Body of pancreas (tissue), 4 donors: ENCODE measurements at regions not wholly inside any gene's neighbourhood (a gene's known extent, or its start where the extent isn't known, plus 50 kb on each side); places are given as distances from the start of the nearest gene placed in this dataset.

Experiments used
- ATAC-seq: fragments of 150-250 bp; one replicate; pipeline ENCODE4 v1.9.1; 2016
- DNase-seq, 4 donors: peaks; one replicate each; pipeline ENCODE4 v3.0.0-alpha.2; 2019
- H3K27ac ChIP-seq, 4 donors: fragments of 200-600 bp; sonication (generic); 1 replicate in 3 of 4; 2 replicates in 1 of 4; pipeline versions ENCODE4 v1.5.1 to v1.6.1; 2016 to 2019; ENCODE audit warnings: mild to moderate bottlenecking in 1 of 4, mixed read lengths in 1 of 4, moderate library complexity in 1 of 4
- H3K27me3 ChIP-seq, 2 donors: fragments of 200-600 bp; sonication (generic); one replicate each; pipeline ENCODE4 v1.6.0; 2016; ENCODE audit warnings: mild to moderate bottlenecking in 1 of 2
- H3K36me3 ChIP-seq, 2 donors: fragments of 200-600 bp; sonication (generic); replicated peaks in 1 of 2; 2 replicates each; pipeline ENCODE4 v1.5.1; 2016; ENCODE audit warnings: low read depth in 2 of 2; ENCODE audit not compliant: insufficient read depth in 1 of 2
- H3K4me1 ChIP-seq: fragments of 200-600 bp; sonication (generic); one replicate; pipeline ENCODE4 v1.6.0; 2016
- H3K4me3 ChIP-seq, 2 donors: fragments of 200-600 bp; sonication (generic); 1 replicate in 1 of 2; 2 replicates in 1 of 2; pipeline ENCODE4 v1.5.1; 2016 to 2019
- H3K9me3 ChIP-seq, 3 donors: fragments of 200-600 bp; sonication (generic); 1 replicate in 2 of 3; 2 replicates in 1 of 3; pipeline ENCODE4 v1.5.1; 2016
- POLR2A ChIP-seq, 3 donors: fragments of 450-650 bp; IDR thresholded peaks; one replicate each; pipeline ENCODE4 v1.6.1; 2016; ENCODE audit warnings: antibody characterized with exemption in 3 of 3, mild to moderate bottlenecking in 2 of 3
- WGBS, 2 donors: methylation state at CpG; one replicate each; pipeline ENCODE4 v1.1.5; 2017; 5-methylcytosine and 5-hydroxymethylcytosine counted together
- intact Hi-C: fragments of 100-400 bp; cut with DNase I; formaldehyde crosslinking; loops from one replicate; pipeline ENCODE4 v1.15.1; 2023
- TF ChIP-seq, protein P1 (sequence below), 7 experiments: fragments of 450-650 bp in 4 of 7; fragments of 200-600 bp in 3 of 7; sonication (generic) in 3 of 7; IDR thresholded peaks; one replicate each; pipeline ENCODE4 v1.5.1; 2016 to 2019; ENCODE audit warnings: antibody characterized with exemption in 7 of 7

- no peak for DNase-seq
- no peaks in the 10 kb centered on the region for H3K27me3 ChIP-seq
Observed at GRCh38 chr5:5609935-5610334, 187.5 kb downstream of the ICE1 start.

GRCh38 chr5:5605170-5605764 is 182.8 kb downstream of the ICE1 start:
- 62 to 67% methylated on average over 14 to 15 of the region's 15 CpGs for WGBS, 2 donors
- ATAC-seq (no peak), DNase-seq (no peak)
- intact Hi-C loops = no loop called here
- Histone ChIP-seq H3K36me3 (no peaks in the 10 kb centered on the region), H3K27ac (no peak overlapping the region), H3K9me3 (no peaks in the 10 kb centered on the region), H3K27me3 (no peaks in the 10 kb centered on the region), H3K4me1 (no peaks in the 10 kb centered on the region), H3K4me3 (no peak overlapping the region)
- no peak for TF ChIP-seq POLR2A (IDR thresholded peaks at IDR 0.05)
- TF ChIP-seq, protein P1, sequence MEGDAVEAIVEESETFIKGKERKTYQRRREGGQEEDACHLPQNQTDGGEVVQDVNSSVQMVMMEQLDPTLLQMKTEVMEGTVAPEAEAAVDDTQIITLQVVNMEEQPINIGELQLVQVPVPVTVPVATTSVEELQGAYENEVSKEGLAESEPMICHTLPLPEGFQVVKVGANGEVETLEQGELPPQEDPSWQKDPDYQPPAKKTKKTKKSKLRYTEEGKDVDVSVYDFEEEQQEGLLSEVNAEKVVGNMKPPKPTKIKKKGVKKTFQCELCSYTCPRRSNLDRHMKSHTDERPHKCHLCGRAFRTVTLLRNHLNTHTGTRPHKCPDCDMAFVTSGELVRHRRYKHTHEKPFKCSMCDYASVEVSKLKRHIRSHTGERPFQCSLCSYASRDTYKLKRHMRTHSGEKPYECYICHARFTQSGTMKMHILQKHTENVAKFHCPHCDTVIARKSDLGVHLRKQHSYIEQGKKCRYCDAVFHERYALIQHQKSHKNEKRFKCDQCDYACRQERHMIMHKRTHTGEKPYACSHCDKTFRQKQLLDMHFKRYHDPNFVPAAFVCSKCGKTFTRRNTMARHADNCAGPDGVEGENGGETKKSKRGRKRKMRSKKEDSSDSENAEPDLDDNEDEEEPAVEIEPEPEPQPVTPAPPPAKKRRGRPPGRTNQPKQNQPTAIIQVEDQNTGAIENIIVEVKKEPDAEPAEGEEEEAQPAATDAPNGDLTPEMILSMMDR (IDR thresholded peaks at IDR 0.05) = no peak

More at GRCh38 chr5:5609935-5610334, 187.5 kb downstream of the ICE1 start:
- ATAC-seq = no peak
- Histone ChIP-seq H3K27ac (no peak overlapping the region), H3K36me3 (no peaks in the 10 kb centered on the region), H3K9me3 (no peaks in the 10 kb centered on the region), H3K4me3 (no peak overlapping the region), H3K4me1 (no peaks in the 10 kb centered on the region)
- intact Hi-C loops = no loop called here
- no peak for TF ChIP-seq POLR2A (IDR thresholded peaks at IDR 0.05)
- TF ChIP-seq, protein P1 (IDR thresholded peaks at IDR 0.05) = no peak
- WGBS, 2 donors = 79 to 93% methylated on average over 7 of the region's 7 CpGs

DNA sequence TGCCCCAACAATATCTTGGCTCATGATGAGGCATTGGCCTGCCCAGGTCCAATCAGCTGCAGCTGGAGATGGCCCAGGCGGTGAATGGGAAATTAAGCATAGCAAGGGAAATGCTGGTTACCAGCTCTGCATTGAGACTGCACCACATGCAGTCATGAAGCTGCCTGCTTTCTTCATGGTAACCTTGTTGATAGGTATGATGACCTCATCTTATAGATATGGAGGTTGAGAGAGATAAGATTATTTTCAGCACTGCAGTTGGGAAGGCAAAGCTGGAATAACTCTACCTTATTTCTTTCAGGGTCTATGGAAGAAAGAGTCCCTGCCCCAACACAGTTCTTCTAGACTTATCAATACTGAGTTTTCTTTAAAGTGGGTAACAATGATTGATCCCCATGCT is 180.1 kb downstream of the ICE1 start:
- ATAC-seq (no peak), DNase-seq (no peak)
- H3K27ac ChIP-seq = no peak overlapping the region
- H3K9me3 ChIP-seq = no peaks in the 10 kb centered on the region
- no peaks in the 10 kb centered on the region for H3K36me3 ChIP-seq
- H3K4me1 ChIP-seq = no peaks in the 10 kb centered on the region
- TF ChIP-seq, protein P1 (IDR thresholded peaks at IDR 0.05) = no peak
- no peak for TF ChIP-seq POLR2A (IDR thresholded peaks at IDR 0.05)
- H3K4me3 ChIP-seq = no peak overlapping the region
- 83 to 88% methylated on average over 1 of the region's 1 CpG for WGBS, 2 donors
- intact Hi-C loops = no loop called here
- H3K27me3 ChIP-seq = no peaks in the 10 kb centered on the region

GRCh38 chr5:5598547-5599113 is 176.2 kb downstream of the ICE1 start:
- TF ChIP-seq, protein P1 (IDR thresholded peaks at IDR 0.05) = no peak
- TF ChIP-seq POLR2A (IDR thresholded peaks at IDR 0.05) = no peak
- Histone ChIP-seq H3K9me3 (no peaks in the 10 kb centered on the region), H3K27me3 (no peaks in the 10 kb centered on the region)

DNA sequence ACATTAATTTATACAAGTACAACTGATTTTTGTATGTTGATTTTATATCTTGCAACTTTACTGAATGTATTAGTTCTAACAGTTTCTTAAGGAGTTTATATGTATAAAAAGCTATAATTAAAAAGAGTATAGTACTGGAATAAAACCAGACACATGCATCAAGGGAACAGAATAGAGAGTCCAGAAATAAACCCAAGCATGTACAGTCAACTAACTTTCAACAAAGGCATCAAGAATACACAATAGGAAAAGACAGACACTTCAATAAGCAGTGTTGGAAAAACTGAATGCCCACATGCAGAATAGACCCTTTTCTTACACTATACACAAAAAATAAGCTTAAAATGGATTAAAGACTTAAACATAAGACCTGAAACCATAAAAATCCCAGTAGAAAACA is 170.9 kb downstream of the ICE1 start:
- Histone ChIP-seq H3K4me1 (no peaks in the 10 kb centered on the region), H3K27me3 (no peaks in the 10 kb centered on the region), H3K27ac (no peak overlapping the region), H3K9me3 (no peaks in the 10 kb centered on the region), H3K4me3 (no peak overlapping the region), H3K36me3 (no peaks in the 10 kb centered on the region)
- DNase-seq = no peak
- intact Hi-C loops = no loop called here
- TF ChIP-seq POLR2A (IDR thresholded peaks at IDR 0.05) = no peak
- TF ChIP-seq, protein P1 (IDR thresholded peaks at IDR 0.05) = no peak
- no peak for ATAC-seq

More at GRCh38 chr5:5598547-5599113, 176.2 kb downstream of the ICE1 start:
- ATAC-seq = no peak
- intact Hi-C loops = no loop called here
- WGBS, 2 donors = 67 to 81% methylated on average over 8 of the region's 8 CpGs
- H3K4me3 ChIP-seq = no peak overlapping the region
- no peaks in the 10 kb centered on the region for H3K36me3 ChIP-seq
- H3K27ac ChIP-seq = no peak overlapping the region
- DNase-seq = no peak
- no peaks in the 10 kb centered on the region for H3K4me1 ChIP-seq
